CD14-positive monocyte (primary cell): ENCODE measurements at regions not wholly inside any gene's neighbourhood (a gene's known extent, or its start where the extent isn't known, plus 50 kb on each side); places are given as distances from the start of the nearest gene placed in this dataset.

Source experiments
- DNase-seq, 3 donors: peaks; one replicate each; pipeline ENCODE4 v3.0.0-alpha.2; 2011 to 2022
- H2AFZ ChIP-seq: 2 replicates; pipeline ENCODE4 v1.6.0; 2012; ENCODE audit warnings: mild to moderate bottlenecking, low read depth, low read length, inconsistent platforms; ENCODE audit not compliant: insufficient read depth, poor library complexity, severe bottlenecking
- H3K27ac ChIP-seq, 2 donors: 1 replicate in 1 of 2; 2 replicates in 1 of 2; pipeline ENCODE4 v1.5.1; 2012 to 2013; ENCODE audit warnings: low read length in 2 of 2, control low read depth in 1 of 2, inconsistent platforms in 1 of 2, low read depth in 1 of 2, mild to moderate bottlenecking in 1 of 2
- H3K27me3 ChIP-seq, 2 donors: one replicate each; pipeline versions ENCODE4 v1.6.0 to v1.6.1; 2011 to 2013; ENCODE audit warnings: low read length in 2 of 2; ENCODE audit not compliant: control insufficient read depth in 2 of 2, insufficient read depth in 2 of 2
- H3K36me3 ChIP-seq, 2 donors: replicated peaks in 1 of 2; 1 replicate in 1 of 2; 2 replicates in 1 of 2; pipeline versions ENCODE4 v1.5.1 to v1.6.1; 2012 to 2013; ENCODE audit warnings: low read length in 2 of 2, control low read depth in 1 of 2, inconsistent platforms in 1 of 2, mild to moderate bottlenecking in 1 of 2; ENCODE audit not compliant: insufficient read depth in 2 of 2, control insufficient read depth in 1 of 2
- H3K4me1 ChIP-seq, 2 donors: 1 replicate in 1 of 2; 2 replicates in 1 of 2; pipeline versions ENCODE4 v1.5.1 to v1.6.1; 2012 to 2013; ENCODE audit warnings: low read length in 2 of 2, control low read depth in 1 of 2, inconsistent platforms in 1 of 2, mild to moderate bottlenecking in 1 of 2, moderate library complexity in 1 of 2; ENCODE audit not compliant: insufficient read depth in 2 of 2, control insufficient read depth in 1 of 2
- H3K4me2 ChIP-seq: replicated peaks from 2 replicates; pipeline ENCODE3; 2012; ENCODE audit warnings: low read length, moderate library complexity, mild to moderate bottlenecking; ENCODE audit not compliant: poor library complexity, severe bottlenecking; ENCODE audit errors: extremely low read depth
- H3K4me3 ChIP-seq, 3 experiments: fragments of 200-600 bp in 1 of 3; sonication (generic) in 1 of 3; replicated peaks in 1 of 3; 1 replicate in 2 of 3; 2 replicates in 1 of 3; pipeline ENCODE4 v1.5.1; 2011 to 2013; ENCODE audit warnings: low read length in 3 of 3, mild to moderate bottlenecking in 3 of 3, control low read depth in 2 of 3, low read depth in 2 of 3, inconsistent platforms in 1 of 3, moderate library complexity in 1 of 3
- H3K79me2 ChIP-seq: 2 replicates; pipeline ENCODE4 v1.6.0; 2012; ENCODE audit warnings: mild to moderate bottlenecking, control low read depth, inconsistent platforms, low read length, moderate library complexity; ENCODE audit not compliant: insufficient read depth
- H3K9ac ChIP-seq: 2 replicates; pipeline ENCODE4 v1.6.0; 2017; ENCODE audit warnings: low read length, mild to moderate bottlenecking; ENCODE audit not compliant: insufficient read depth, poor library complexity, severe bottlenecking
- H3K9me3 ChIP-seq, 2 donors: replicated peaks in 1 of 2; 1 replicate in 1 of 2; 2 replicates in 1 of 2; pipeline versions ENCODE4 v1.5.1 to v1.6.1; 2012 to 2013; ENCODE audit warnings: low read length in 2 of 2, control low read depth in 1 of 2; ENCODE audit not compliant: control insufficient read depth in 1 of 2, insufficient read depth in 1 of 2
- H4K20me1 ChIP-seq: 2 replicates; pipeline ENCODE4 v1.6.0; 2012; ENCODE audit warnings: mild to moderate bottlenecking, low read length, control low read depth, moderate library complexity; ENCODE audit not compliant: insufficient read depth
- H3K27ac Mint-ChIP-seq, 7 donors: one replicate each; pipeline ENCODE4 v1.8.0; 2020; ENCODE audit warnings: mild to moderate bottlenecking in 7 of 7, mixed read lengths in 7 of 7, moderate library complexity in 6 of 7, inconsistent platforms in 2 of 7
- H3K27me3 Mint-ChIP-seq, 3 donors: one replicate each; pipeline ENCODE4 v1.8.0; 2021 to 2022; ENCODE audit warnings: low read depth in 3 of 3, mild to moderate bottlenecking in 3 of 3, mixed read lengths in 3 of 3, moderate library complexity in 3 of 3, inconsistent platforms in 1 of 3
- H3K36me3 Mint-ChIP-seq, 2 donors: one replicate each; pipeline ENCODE4 v1.8.0; 2020; ENCODE audit warnings: mixed read lengths in 2 of 2, inconsistent platforms in 1 of 2, mild to moderate bottlenecking in 1 of 2
- H3K4me1 Mint-ChIP-seq: one replicate; pipeline ENCODE4 v1.8.0; 2020; ENCODE audit warnings: mild to moderate bottlenecking, mixed read lengths
- H3K4me3 Mint-ChIP-seq, 2 donors: one replicate each; pipeline ENCODE4 v1.8.0; 2020; ENCODE audit warnings: mild to moderate bottlenecking in 2 of 2, mixed read lengths in 2 of 2, moderate library complexity in 1 of 2
- H3K9me3 Mint-ChIP-seq, 7 donors: one replicate each; pipeline ENCODE4 v1.8.0; 2020 to 2022; ENCODE audit warnings: mixed read lengths in 7 of 7, mild to moderate bottlenecking in 6 of 7, moderate library complexity in 6 of 7, inconsistent platforms in 2 of 7
- WGBS: methylation state at CpG from one replicate; pipeline ENCODE4 v1.1.5; 2013; ENCODE audit warnings: missing lambda C conversion rate; ENCODE audit not compliant: insufficient coverage; 5-methylcytosine and 5-hydroxymethylcytosine counted together
- intact Hi-C, 2 donors: fragments of 100-400 bp; cut with micrococcal nuclease; formaldehyde crosslinking; loops; one replicate each; pipeline versions ENCODE4 v1.15.0 to v1.15.1; 2023
- TF ChIP-seq, protein P1 (sequence below): fragments of 200-600 bp; IDR thresholded peaks from one replicate; pipeline ENCODE4 v1.8.0; 2022; ENCODE audit warnings: antibody characterized with exemption, mild to moderate bottlenecking

DNA sequence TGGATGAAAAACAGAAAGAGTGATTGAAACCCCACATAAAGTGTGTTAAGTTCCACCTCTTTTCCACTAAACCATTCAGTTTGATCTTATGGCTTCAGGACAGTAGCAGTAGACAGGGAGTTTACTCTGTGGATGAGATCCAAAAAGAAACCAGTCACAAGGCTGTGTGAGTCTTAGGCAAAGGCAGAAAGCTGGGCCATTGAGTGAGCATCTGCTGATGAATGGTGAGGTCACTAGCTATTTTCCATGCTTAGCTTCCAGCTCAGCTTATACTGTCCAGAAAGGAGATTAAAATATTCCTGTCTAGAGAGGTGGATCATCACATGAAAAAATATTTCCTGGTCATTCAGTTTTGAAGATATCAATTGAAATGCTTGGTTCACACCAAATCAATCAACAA is 1643.9 kb downstream of the HACE1 start:
- Histone ChIP-seq H4K20me1 (no peaks in the 10 kb centered on the region), H3K4me2 (no peak overlapping the region), H3K36me3 (no peaks in the 10 kb centered on the region), H3K27ac (no peak overlapping the region), H3K9ac (no peak overlapping the region), H3K9me3 (no peaks in the 10 kb centered on the region), H2AFZ (no peak overlapping the region), H3K79me2 (no peaks in the 10 kb centered on the region), H3K4me3 (no peak overlapping the region), H3K4me1 (no peaks in the 10 kb centered on the region), H3K27me3 (no peaks in the 10 kb centered on the region)
- TF ChIP-seq, protein P1, sequence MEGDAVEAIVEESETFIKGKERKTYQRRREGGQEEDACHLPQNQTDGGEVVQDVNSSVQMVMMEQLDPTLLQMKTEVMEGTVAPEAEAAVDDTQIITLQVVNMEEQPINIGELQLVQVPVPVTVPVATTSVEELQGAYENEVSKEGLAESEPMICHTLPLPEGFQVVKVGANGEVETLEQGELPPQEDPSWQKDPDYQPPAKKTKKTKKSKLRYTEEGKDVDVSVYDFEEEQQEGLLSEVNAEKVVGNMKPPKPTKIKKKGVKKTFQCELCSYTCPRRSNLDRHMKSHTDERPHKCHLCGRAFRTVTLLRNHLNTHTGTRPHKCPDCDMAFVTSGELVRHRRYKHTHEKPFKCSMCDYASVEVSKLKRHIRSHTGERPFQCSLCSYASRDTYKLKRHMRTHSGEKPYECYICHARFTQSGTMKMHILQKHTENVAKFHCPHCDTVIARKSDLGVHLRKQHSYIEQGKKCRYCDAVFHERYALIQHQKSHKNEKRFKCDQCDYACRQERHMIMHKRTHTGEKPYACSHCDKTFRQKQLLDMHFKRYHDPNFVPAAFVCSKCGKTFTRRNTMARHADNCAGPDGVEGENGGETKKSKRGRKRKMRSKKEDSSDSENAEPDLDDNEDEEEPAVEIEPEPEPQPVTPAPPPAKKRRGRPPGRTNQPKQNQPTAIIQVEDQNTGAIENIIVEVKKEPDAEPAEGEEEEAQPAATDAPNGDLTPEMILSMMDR, result no peak
- H3K9me3 Mint-ChIP-seq, result no peaks in the 10 kb centered on the region
- H3K36me3 Mint-ChIP-seq, result no peaks in the 10 kb centered on the region
- no peaks in the 10 kb centered on the region for H3K4me1 Mint-ChIP-seq
- H3K27ac Mint-ChIP-seq, result no peak overlapping the region
- H3K27me3 Mint-ChIP-seq, result no peaks in the 10 kb centered on the region
- H3K4me3 Mint-ChIP-seq, result no peak overlapping the region
- DNase-seq, result no peak
- intact Hi-C loops, result no loop called here

DNA sequence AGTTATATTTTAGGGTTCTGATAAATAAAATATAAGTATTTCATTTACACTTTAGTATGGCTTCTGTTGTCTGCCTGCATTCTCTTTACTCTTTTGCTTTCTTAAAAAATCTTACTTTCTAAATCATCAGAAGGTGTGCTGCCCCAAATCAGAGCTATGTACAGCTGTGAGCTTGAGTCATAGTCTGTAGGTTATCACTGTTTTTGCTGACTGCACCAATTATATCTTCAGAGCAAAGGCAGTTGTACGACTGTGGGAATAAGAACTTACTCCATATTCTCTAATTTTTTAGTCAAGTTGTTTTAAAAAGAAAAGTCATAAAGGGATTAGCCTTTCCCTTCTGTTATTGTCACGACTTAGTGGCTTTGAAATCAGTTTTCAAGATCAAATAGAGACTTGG is 1649.0 kb downstream of the HACE1 start:
- H2AFZ ChIP-seq, result no peak overlapping the region
- Mint-ChIP-seq H3K9me3 (peaks cover 0 to 3% (median 0%) of the 10 kb centered on the region in 7 donors), H3K27ac (no peak overlapping the region), H3K4me1 (no peaks in the 10 kb centered on the region), H3K27me3 (no peaks in the 10 kb centered on the region), H3K4me3 (no peak overlapping the region), H3K36me3 (no peaks in the 10 kb centered on the region)
- H3K36me3 ChIP-seq, result no peaks in the 10 kb centered on the region
- no peaks in the 10 kb centered on the region for H3K79me2 ChIP-seq
- H3K4me1 ChIP-seq, result no peaks in the 10 kb centered on the region
- H3K27ac ChIP-seq, result no peak overlapping the region
- no peaks in the 10 kb centered on the region for H4K20me1 ChIP-seq
- no CpG with 5 or more reads among the region's 2 CpGs for WGBS
- TF ChIP-seq, protein P1, result no peak
- H3K4me2 ChIP-seq, result no peak overlapping the region
- H3K27me3 ChIP-seq, result no peaks in the 10 kb centered on the region
- DNase-seq, result no peak
- H3K4me3 ChIP-seq, result no peak overlapping the region
- intact Hi-C loops, result no loop called here
- H3K9me3 ChIP-seq, result no peaks in the 10 kb centered on the region
- H3K9ac ChIP-seq, result no peak overlapping the region
